GM19468 (cell line): ENCODE measurements at regions not wholly inside any gene's neighbourhood (a gene's known extent, or its start where the extent isn't known, plus 50 kb on each side); places are given as distances from the start of the nearest gene placed in this dataset.
"Not testable (repeated sequence)": the region's sequence is repeated elsewhere in the genome, so short reads cannot be mapped to it uniquely, and the experiment has no call there.

Experiments
- ATAC-seq: cut with Tn5 transposase; IDR thresholded peaks from one replicate; pipeline ENCODE4 v1.9.1; 2021; ENCODE audit warnings: mild to moderate bottlenecking, moderate library complexity, moderate number of reproducible peaks; ENCODE audit not compliant: unreplicated experiment; ENCODE audit errors: extremely low read depth

DNA sequence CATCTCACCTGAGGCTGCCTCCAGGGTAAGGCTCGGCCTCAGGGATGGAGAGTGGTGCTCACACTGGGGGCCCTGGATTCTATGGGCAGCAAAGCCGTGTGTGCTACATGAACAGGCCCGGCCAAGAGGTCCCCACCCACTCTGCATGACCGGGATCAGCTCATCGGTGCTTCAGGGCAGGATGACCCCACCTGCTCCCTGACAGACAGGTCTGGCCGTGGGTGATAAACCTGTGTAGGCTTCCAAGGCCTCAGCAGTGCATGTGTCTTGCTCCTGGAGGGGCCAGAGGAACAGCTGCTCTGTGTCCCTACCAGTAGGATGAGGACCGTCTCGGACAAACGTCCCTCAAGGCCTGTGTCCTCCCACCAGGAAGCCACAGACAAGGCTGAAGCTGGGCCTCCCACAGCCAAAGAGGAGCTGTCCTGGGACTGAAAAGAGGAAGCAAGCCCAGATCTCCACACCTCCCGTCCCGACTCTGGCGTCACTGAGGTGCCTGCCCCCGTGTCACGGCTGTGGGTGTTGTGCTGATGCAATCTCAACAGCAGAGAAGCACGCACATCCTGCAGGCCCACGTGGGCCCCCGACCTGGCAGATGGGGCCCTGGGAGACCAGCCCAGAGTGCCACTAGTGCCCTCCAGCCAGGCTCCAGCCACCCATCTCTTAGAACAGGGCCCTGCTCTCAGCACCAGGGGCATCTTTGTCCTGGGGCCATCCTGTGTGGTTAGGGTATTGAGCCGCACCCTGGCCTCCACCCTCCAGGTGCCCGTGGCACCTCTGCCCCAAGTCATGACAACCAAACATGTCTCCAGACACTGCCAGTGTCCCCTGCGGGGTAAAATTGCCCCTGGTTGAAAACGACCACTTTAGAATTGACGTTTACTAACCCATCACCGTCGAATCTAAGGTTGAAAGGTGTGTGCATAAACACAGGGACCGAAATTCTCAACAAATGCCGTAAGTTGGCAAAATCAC lies 5455.9 kb upstream of the TPTE start:
- peak; percentile 58 for ATAC-seq

DNA sequence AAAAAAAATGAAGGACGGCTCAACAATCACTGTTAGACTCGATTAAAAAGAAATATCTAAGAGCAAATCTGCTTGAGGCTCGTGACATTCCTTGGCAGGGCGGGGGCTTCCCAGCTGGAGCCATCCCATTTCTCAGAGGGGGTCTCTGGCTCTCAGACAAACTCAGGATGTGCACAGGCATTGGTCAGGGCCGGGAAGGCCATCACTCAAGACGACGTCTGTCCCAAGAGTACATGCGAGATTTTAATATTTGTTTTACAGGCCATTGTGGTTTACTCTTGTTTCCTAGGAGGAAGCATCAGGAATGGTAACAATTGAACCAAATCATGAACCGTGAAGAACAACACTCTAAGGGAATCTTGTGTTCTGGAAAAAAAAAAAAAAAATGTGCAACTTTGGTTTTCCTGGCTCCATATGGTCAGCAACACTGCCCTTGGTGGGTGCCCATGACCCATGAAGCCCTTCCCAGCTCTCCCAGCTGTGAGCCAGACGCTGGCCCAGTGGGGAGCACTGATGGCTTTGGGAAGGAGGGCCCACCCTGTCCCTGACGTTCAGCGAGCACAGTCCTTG lies 5454.6 kb upstream of the TPTE start:
- not testable (repeated sequence) for ATAC-seq

DNA sequence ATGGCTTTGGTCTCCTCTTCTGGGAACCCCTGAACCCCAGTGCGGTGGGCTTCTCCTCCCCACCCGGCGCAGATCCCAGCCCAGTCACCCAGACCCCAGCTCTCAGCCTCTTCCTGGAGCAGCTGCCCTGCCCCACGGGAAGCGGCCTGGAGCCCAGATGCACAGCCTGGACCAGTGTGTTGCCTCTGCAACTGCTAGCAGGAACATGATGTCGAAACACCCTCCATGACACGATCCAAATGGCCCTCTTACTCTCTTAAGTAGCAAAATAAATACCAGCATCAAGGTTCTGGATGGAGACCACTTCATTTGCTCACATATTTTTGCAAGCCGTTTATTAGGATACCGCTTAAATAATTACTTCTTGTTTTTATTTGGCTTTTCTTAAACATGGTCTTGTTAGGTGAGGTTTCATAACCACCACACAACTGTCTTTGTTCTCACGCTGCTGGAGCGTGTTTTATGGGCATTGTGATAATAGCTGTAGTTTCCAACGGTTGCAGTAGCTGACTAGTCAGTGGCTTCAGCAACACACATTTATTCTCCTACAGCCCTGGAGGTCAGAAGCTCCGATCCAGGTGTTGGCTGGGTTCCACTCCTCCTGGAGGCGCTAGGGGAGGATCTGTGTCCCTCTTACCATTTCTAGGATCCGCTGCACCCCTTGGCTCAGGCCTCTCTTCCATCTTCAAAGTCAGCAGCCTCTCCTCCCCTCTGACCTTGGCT lies 5453.9 kb upstream of the TPTE start:
- not testable (repeated sequence) for ATAC-seq

DNA sequence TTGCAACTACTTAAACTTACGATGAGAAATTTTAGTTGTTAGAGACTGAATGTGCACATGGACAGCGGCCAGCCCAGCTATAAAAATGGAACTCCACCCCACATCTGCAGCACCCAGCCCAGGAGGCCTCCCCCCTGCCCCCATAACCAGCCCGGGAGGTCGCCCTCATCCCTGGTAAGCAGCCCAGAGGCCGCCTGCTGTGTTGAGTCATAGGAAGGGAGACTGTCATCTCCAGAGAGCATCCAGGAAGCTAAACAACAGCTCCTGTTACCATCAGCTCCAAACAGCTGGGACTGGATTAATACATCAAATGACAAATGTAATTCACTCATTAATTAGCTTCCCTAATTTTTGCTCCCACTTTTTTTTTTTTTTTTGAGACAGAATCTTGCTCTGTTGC lies 5452.7 kb upstream of the TPTE start:
- not testable (repeated sequence) for ATAC-seq

DNA sequence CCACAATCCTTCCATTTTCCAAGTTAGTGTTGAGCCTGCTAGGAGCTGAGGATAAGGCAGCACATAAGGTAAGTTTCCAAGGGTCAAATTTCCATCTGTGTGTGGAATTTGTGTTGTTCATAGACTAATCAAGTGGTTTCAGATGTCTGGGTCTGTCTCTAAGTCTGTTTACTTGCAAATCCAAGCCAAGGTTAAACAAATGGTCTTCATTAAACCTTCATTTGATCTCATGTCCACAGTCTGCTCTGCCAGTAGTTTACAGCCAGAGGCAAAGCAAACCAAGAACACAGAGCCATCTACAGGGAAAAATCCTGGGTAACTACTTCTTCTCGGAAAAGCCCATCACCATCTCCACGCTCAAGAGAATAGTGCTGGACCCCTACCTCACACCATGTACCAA lies 5450.2 kb upstream of the TPTE start:
- ATAC-seq = not testable (repeated sequence)

DNA sequence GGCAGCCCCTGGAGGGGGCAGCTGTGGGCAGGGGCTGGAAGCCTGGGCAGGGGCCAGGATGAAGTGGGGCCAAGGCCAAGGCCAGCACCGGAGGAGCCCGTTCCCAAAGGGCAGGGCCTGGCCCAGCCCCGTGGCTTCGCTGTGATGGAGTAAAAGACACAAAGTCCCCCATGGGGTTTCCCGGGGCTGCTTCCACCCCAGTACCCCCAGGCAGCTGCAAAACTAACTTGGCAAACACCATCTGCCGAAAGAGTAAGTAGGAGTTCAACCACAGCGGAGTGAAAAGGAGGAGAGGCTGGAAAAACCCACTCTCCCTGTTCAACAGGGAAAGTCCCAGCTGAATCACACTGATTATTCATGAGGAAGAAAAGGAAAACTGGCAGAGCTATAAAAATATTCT lies 5444.5 kb upstream of the TPTE start:
- ATAC-seq = not testable (repeated sequence)

DNA sequence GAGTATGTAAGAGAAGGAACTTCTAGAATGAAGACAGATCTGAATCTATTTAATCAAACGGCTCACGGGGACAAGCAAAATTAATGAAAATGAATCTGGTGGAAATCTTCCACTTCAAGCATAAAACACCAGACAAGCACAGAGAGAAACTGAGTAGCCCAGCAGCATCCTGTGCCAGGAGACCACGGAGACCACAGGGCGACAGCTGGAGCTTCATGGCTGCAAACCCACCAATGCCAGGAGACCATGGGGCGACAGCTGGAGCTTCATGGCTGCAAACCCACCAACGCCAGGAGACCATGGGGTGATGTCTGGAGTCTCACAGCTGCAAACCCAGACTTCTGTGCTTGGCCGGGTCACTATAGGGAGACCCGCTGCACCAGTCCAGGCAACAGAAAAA lies 5442.0 kb upstream of the TPTE start:
- not testable (repeated sequence) for ATAC-seq

DNA sequence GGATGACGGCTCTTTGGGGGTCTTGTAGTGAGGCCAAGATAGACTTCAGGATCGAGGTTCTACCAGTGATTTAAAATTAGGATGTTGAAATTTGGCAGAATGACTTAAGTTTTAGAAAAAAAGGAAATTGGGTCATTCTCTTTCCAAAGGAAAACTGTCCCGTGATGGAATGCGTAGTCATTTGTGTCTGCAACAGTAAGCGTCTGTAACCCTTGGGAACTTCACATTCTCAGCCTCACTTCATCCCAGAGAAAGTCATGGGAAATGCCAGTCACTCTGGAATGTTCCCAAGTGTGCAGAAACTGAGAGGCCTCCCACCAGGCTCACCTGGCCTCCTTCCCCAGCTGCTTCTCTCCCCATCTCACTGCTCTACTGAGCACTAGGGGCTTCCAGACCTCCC lies 5441.4 kb upstream of the TPTE start:
- not testable (repeated sequence) for ATAC-seq

DNA sequence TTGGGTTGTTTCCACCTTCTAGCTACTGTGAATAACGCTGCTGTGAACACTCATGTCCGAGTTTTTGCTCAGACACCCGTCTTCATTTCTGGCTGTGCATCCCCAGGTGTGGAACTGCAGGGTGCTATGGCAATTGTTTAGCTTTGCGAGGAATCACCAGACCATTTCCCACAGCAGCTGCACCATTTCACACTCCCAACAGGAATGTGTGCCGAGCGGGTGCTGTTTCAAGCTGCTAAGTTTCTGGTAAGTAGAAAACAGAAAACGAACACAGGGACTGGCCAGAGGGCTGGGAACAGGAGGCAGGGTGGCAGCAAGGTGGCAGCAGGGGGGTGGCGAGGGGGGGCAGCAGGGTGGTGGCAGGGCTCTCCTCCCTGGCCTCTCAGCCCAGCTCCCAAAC lies 5437.1 kb upstream of the TPTE start:
- not testable (repeated sequence) for ATAC-seq

DNA sequence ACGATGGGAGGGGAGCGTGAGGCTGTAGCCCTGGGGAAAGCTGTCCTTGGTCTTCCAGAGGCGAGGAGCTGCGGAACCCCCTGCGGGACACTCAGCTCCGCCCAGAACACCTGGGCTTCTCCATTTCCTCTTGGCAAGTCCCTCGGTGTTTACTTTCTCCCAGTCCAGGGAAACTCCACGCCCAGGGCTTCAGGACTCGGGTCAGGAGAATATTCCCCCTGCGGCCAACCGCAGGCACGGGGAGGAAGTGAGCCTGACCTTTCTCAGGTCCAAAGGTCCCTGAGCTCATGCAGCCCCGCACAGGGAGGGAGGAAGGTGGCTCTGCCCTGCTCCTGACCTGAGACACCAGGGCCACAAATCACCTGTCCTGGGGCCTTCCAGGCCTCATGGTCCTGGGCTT lies 5435.9 kb upstream of the TPTE start:
- not testable (repeated sequence) for ATAC-seq

DNA sequence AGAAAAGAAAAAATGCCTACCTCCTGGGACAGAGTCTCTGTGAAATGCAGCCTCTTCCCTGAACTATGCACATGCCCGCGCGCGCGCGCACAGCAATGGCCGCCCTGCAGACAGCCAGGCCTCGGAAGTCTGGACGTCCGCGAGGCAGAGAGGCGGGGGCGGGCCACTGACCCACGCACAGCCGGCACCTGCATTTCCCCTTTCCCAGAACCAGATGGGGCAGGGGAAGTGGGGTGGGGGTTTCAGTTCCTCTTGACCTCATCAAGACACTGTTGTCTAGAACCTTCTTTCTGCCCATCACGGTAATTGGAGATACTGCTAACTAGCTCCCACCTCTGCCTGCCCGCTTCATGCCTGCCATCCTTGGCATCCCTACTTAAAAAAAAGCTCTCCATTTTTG lies 5435.0 kb upstream of the TPTE start:
- not testable (repeated sequence) for ATAC-seq

DNA sequence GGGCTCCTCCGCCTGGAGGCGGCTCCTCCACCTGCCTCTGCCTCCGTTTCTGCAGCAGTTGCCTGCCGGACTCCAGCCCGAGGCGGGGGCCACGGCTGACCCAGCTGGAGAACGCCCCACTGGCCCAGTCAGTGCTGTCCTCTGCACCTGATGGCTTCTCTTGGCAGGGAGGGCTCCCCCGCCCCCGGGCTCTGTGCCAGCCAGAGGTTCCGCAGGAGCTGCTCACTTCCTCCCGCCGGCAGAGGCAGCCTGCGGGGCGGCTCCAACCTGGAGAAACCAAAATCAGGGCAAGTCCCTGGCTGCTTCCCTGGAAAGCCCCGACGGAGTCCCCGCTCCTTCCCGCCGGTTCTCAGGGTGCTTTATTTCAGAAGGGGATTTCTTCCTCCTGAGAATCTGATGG lies 5432.6 kb upstream of the TPTE start:
- ATAC-seq = not testable (repeated sequence)

DNA sequence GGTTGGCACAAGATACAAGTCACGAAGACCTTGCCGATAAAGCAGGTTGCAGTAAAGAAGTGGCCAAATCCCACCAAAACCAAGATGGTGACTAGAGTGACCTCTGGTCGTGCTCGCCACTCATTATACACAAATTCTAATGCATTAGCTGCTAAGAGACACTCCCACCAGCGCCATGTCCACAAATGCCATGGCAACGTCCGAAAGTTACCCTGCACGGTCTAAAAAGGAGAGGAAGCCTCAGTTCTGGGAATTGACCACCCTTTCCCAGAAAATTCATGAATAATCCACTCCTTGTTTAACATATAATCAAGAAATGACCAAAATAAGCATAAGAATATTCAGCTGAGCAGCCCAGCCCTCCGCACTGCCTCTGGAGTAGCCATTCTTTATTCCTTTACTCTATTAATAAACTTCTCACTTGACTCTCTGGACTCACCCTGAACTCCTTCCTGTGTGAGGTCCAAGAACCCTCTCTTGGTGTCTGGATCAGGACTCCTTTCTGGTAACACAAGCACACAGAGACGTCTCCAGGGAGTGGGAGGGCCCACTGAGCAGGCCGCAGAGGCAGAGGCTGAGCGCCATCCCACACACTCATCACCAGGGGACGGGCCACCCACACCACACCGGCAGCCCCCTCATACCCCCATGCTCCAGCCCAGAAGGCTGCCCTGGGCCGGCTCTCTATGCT lies 5431.8 kb upstream of the TPTE start:
- ATAC-seq = not testable (repeated sequence)

DNA sequence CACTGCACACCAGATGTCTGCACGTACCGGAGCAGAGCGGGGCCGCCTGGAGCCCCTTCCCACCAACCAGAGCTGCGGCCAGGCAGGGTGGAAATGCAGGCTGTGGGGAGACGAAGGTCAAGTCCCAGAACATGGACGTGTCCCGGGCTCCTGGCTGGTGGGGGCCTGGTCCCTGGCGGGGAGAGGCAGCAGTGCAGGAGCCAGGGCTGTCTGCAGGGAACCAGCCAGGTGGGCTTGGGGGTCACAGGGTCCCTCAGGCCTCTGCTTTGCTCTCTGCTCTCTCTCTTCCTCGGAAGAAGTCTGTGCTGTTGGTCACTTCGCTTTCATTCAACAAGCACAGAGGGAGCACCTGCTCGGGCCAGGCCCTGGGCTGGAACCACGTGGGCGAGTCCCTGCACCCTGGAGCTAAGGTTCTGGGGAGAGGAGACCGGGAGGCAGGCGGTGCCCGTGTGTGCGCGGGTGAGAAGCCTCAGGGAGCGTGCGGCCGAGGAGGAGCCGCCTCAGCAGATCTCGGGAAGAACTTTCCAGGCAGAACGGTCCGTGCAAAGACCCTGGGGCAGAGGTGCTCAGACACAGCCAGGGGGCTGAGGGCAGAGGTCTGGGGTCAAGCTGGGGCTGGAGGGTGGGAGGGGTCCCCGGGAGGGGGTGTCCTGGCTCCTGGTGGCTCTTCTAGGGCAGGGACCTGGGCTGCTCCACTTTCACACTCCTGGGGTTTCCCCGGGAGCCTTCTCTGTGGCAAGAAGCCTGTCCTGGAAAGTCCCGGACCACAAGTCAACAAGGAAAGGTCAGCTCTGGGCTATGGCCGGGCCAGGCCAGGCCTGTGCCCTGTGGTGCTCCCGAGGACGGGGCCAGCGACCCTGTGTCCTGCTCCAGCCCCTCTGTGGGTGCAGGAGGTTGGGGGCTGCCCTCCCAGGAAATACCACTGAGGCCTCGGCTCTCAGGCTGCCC lies 5431.0 kb upstream of the TPTE start:
- not testable (repeated sequence) for ATAC-seq

DNA sequence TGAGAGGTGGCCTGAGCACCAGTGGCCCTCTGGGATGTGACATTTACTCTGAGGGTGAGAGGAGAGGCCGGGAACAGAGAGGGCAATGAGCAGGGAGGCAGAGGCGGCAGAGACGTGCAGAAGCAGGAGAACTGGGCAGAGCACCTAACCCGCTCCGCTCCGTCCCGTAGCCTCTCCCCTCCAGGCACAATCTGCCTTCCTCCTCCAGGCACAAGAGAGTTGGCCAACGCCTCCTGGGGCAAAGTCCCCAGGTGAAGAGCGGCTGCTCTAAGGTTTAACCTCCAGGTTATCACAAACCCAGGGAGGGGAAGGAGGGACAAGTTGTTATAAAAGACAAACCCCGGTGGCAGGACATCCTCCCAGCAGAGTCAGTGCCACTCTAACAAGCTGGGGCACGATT lies 5430.1 kb upstream of the TPTE start:
- not testable (repeated sequence) for ATAC-seq

DNA sequence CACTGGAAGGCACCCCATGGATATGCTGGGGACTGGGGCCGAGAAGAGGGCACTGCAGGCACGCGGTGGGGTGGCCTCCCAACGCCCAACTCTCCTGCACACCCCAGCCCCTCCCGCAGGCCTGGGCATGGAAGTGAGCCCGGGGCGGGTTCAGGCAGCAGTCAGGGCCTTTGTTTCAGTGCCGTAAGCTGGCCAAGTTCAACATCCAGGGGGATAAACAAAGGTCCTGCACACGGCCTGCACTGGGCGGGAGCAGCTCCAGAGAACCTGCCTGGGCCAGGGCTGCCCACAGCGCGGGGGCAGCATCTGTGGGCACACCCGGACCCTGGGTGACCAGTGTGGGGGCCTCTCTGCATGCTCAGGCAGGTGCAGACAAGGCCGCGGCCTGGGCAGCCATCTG lies 5425.8 kb upstream of the TPTE start:
- not testable (repeated sequence) for ATAC-seq

DNA sequence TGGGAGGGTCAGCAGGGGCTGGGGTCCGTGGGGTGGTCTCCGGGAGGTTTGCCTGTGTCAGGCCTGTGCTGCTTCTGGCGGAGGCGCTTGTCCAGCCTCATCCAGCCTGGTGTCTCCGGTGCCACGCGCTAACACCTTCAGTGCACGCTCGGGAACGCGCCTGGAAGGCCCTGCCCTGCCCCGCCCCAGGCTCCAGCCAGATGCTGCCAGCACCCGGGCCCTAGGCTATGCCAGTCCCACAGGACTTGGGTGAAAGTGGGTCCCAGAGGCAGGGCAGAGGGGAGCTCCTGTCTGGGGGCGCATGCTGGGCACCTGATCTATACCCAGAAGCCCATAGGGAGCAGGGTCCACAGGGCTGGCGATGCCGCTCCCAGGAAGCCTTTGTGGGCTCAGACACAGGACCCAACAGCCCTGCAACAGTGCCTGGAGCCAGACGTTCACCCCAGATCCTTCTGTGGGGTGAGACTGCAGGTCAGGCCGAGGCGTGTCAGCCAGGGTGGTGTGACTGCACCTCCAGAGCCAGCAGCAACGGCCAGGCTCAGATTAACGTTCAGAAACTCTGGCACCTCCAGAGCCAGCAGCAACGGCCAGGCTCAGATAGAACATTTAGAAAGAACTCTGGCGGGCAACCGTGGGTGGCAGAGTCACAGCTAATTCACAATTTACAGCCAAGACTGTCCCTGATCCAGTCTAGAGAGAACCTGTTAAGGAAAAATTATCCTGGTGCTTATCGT lies 5423.2 kb upstream of the TPTE start:
- ATAC-seq = not testable (repeated sequence)

DNA sequence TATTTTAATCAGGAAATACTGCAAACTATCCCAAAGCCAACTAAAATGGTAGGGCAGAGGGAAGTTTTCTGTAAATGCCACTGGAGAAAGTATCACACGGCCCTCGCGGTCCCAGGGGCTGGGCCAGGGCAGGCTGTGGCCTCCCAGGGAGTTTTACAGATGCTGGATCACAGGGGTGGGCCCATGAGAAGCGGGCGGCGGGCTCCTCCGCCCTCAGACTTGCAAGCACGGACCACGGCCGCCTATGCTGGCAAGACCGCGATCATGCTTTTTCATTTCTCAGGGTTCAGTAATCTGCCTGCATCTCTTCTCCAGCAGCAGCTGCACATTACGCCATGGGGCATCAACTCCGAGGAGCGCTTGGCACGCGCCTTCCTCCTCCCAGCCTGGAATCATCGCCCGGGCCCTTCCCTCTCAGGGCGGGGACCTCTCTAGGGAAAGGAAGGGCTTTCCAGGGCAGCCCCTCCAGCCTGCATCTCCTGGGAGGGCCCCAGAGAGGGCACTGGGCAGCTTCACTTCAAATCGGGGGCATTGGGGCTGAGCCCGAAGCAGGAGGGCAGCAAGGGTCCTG lies 5420.7 kb upstream of the TPTE start:
- ATAC-seq = not testable (repeated sequence)
